HepG2 (cell line): ENCODE measurements at regions not wholly inside any gene's neighbourhood (a gene's known extent, or its start where the extent isn't known, plus 50 kb on each side); places are given as distances from the start of the nearest gene placed in this dataset.

Experiments used
- ATAC-seq: fragments of 200-7000 bp; cut with Tn5 transposase; 3 replicates; pipeline ENCODE4 v1.9.1; 2020; ENCODE audit warnings: mild to moderate bottlenecking, moderate library complexity
- BruUV-seq: library from RNA; stranded (reverse); fragments of 400-500 nt; replicated peaks from 2 replicates; lab custom pipeline; 2021; lab: Mats Ljungman, UMichigan
- CTCF ChIA-PET: fragments of 300-600 bp; formaldehyde crosslinking; extraction: SDS; loops from one replicate; lab custom pipeline; 2021; ENCODE audit warnings: low total read pairs, inconsistent platforms, low intra/inter-chr PET ratio; lab: Yijun Ruan, JAX
- POLR2A ChIA-PET: fragments of 350-600 bp; sonication (Branson Sonifier 250); formaldehyde crosslinking; loops from one replicate; lab custom pipeline; 2020; ENCODE audit warnings: antibody characterized with exemption, inconsistent platforms; lab: Yijun Ruan, JAX
- DNase-seq: peaks from one replicate; pipeline ENCODE4 v3.0.0-alpha.2; 2015; ENCODE audit warnings: low spot score
- FAIRE-seq: peaks from 3 replicates; lab custom pipeline; 2011; peaks lifted over from hg19 to GRCh38; lab: Jason Lieb, UNC
- H2AFZ ChIP-seq: one replicate; pipeline ENCODE4 v1.6.1; 2011; ENCODE audit warnings: low read length, inconsistent platforms
- H3K27ac ChIP-seq: fragments of 300-600 bp; 3 replicates; pipeline ENCODE4 v1.8.0; 2011; ENCODE audit warnings: mixed run types, mild to moderate bottlenecking, mixed read lengths, low read length, inconsistent platforms; ENCODE audit not compliant: insufficient read depth; ENCODE audit errors: extremely low read length
- H3K27me3 ChIP-seq, 2 experiments: fragments of 200-600 bp in 1 of 2; 2 replicates in 1 of 2; 3 replicates in 1 of 2; pipeline versions ENCODE4 v1.6.0 to v1.8.0; 2011; ENCODE audit warnings: low read length in 2 of 2, mild to moderate bottlenecking in 2 of 2, moderate library complexity in 2 of 2, inconsistent platforms in 1 of 2; ENCODE audit not compliant: insufficient read depth in 2 of 2, control insufficient read depth in 1 of 2
- H3K36me3 ChIP-seq, 2 experiments: fragments of 200-600 bp in 1 of 2; replicated peaks in 1 of 2; 2 replicates in 1 of 2; 3 replicates in 1 of 2; pipeline versions ENCODE4 v1.5.1 to v1.8.0; 2011; ENCODE audit warnings: low read length in 2 of 2, inconsistent platforms in 1 of 2; ENCODE audit not compliant: insufficient read depth in 2 of 2, control insufficient read depth in 1 of 2
- H3K4me1 ChIP-seq: 2 replicates; pipeline ENCODE4 v1.5.1; 2012; ENCODE audit warnings: low read length, inconsistent platforms; ENCODE audit not compliant: insufficient read depth
- H3K4me2 ChIP-seq: 2 replicates; pipeline ENCODE4 v1.6.0; 2011; ENCODE audit warnings: low read depth, low read length, inconsistent platforms
- H3K4me3 ChIP-seq, 3 experiments: fragments of 200-600 bp in 1 of 3; sonication (generic), shearing (Covaris generic) in 1 of 3; replicated peaks in 1 of 3; 2 replicates each; pipeline ENCODE4 v1.5.1; 2011 to 2016; ENCODE audit warnings: low read length in 3 of 3, inconsistent platforms in 2 of 3, low read depth in 2 of 3, mild to moderate bottlenecking in 2 of 3, control low read depth in 1 of 3, mixed read lengths in 1 of 3; ENCODE audit not compliant: insufficient read depth in 1 of 3
- H3K79me2 ChIP-seq: one replicate; pipeline ENCODE4 v1.6.1; 2011; ENCODE audit warnings: low read length, inconsistent platforms; ENCODE audit not compliant: insufficient read depth
- H3K9ac ChIP-seq: 2 replicates; pipeline ENCODE4 v1.6.0; 2011; ENCODE audit warnings: mild to moderate bottlenecking, low read depth, low read length, inconsistent platforms; ENCODE audit not compliant: insufficient read depth
- H3K9me3 ChIP-seq: 2 replicates; pipeline ENCODE4 v1.5.1; 2012; ENCODE audit warnings: mild to moderate bottlenecking, low read length
- H4K20me1 ChIP-seq: 2 replicates; pipeline ENCODE4 v1.6.0; 2011; ENCODE audit warnings: inconsistent platforms, mild to moderate bottlenecking, low read length, moderate library complexity; ENCODE audit not compliant: insufficient read depth
- AKAP8 ChIP-seq: sonication (generic); formaldehyde crosslinking; IDR thresholded peaks from 2 replicates; pipeline ENCODE4 v1.5.1; 2020; ENCODE audit warnings: mild to moderate bottlenecking, missing genetic modification reagents
- BCLAF1 ChIP-seq: fragments of 450-650 bp; IDR thresholded peaks from 2 replicates; pipeline ENCODE4 v1.6.1; 2017; ENCODE audit warnings: mild to moderate bottlenecking
- JARID2 ChIP-seq: sonication (generic); formaldehyde crosslinking; IDR thresholded peaks from 2 replicates; pipeline ENCODE4 v1.8.1; 2023; ENCODE audit warnings: missing genetic modification reagents, inconsistent platforms; ENCODE audit not compliant: insufficient replicate concordance
- MED8 ChIP-seq: sonication (generic); formaldehyde crosslinking; IDR thresholded peaks from 2 replicates; pipeline ENCODE4 v1.8.1; 2023; ENCODE audit warnings: mild to moderate bottlenecking, missing genetic modification reagents; ENCODE audit not compliant: insufficient replicate concordance
- NFYB ChIP-seq: sonication (generic); formaldehyde crosslinking; IDR thresholded peaks from 2 replicates; pipeline ENCODE4 v1.4.0; 2020; ENCODE audit warnings: missing genetic modification reagents
- PHB2 ChIP-seq: fragments of 450-650 bp; IDR thresholded peaks from 2 replicates; pipeline ENCODE4 v1.6.1; 2018; ENCODE audit not compliant: partially characterized antibody
- PRMT3 ChIP-seq: sonication (generic); formaldehyde crosslinking; IDR thresholded peaks from 2 replicates; pipeline ENCODE4 v1.8.1; 2022; ENCODE audit warnings: low read depth, mild to moderate bottlenecking, moderate library complexity, missing genetic modification reagents, borderline replicate concordance
- SNAPC5 ChIP-seq: sonication (generic); formaldehyde crosslinking; IDR thresholded peaks from 2 replicates; pipeline ENCODE4 v1.8.1; 2023; ENCODE audit warnings: mild to moderate bottlenecking, missing genetic modification reagents, borderline replicate concordance
- ZMAT5 ChIP-seq: sonication (generic); formaldehyde crosslinking; IDR thresholded peaks from 2 replicates; pipeline ENCODE4 v1.5.0; 2020; ENCODE audit warnings: mild to moderate bottlenecking, low read depth, missing genetic modification reagents, borderline replicate concordance
- ZSCAN22 ChIP-seq: sonication (generic); formaldehyde crosslinking; IDR thresholded peaks from 2 replicates; pipeline ENCODE4 v1.4.0; 2020; ENCODE audit warnings: mild to moderate bottlenecking, missing genetic modification reagents
- WGBS: methylation state at CpG from one replicate; pipeline ENCODE4 v1.1.6; 2017; ENCODE audit warnings: low lambda C conversion rate; 5-methylcytosine and 5-hydroxymethylcytosine counted together
- in situ Hi-C: cut with HindIII; loops from 2 replicates; pipeline ENCODE4 v1.10.0; 2017; ENCODE audit warnings: low pct_unique_long_range_greater_than_20kb; ENCODE audit not compliant: extremely low pct_ligation_motif_present
- intact Hi-C: fragments of 100-400 bp; cut with micrococcal nuclease; formaldehyde crosslinking; loops from one replicate; pipeline ENCODE4 v1.10.0; 2022; ENCODE audit not compliant: unreplicated experiment
- TF ChIP-seq, protein P1 (sequence below): sonication (generic); formaldehyde crosslinking; IDR thresholded peaks from 2 replicates; pipeline ENCODE4 v1.8.0; 2023; ENCODE audit warnings: mild to moderate bottlenecking, missing genetic modification reagents
- TF ChIP-seq, protein P2 (sequence below): IDR thresholded peaks from 2 replicates; pipeline ENCODE4 v1.6.1; 2012; ENCODE audit warnings: inconsistent platforms

GRCh38 chrX:109218761-109219160 is 263.1 kb downstream of the GUCY2F start:
- CTCF ChIA-PET = no interaction called here
- POLR2A ChIA-PET = no interaction called here
- BruUV-seq = no TSS peak
- H3K4me3 ChIP-seq = no peak overlapping the region
- FAIRE-seq (no peak), ATAC-seq (no peak), DNase-seq (no peak)
- H3K36me3 ChIP-seq = no peaks in the 10 kb centered on the region
- TF ChIP-seq NFYB (CRISPR knock-in tag) = no peak
- TF ChIP-seq JARID2 = no peak
- TF ChIP-seq BCLAF1 = no peak
- TF ChIP-seq, protein P1, sequence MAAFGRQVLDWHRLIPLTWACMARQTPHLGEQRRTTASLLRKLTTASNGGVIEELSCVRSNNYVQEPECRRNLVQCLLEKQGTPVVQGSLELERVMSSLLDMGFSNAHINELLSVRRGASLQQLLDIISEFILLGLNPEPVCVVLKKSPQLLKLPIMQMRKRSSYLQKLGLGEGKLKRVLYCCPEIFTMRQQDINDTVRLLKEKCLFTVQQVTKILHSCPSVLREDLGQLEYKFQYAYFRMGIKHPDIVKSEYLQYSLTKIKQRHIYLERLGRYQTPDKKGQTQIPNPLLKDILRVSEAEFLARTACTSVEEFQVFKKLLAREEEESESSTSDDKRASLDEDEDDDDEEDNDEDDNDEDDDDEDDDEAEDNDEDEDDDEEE (CRISPR knock-in tag) = no peak
- TF ChIP-seq PHB2 = no peak
- TF ChIP-seq MED8 (CRISPR knock-in tag) = no peak
- TF ChIP-seq AKAP8 (CRISPR knock-in tag) = no peak
- TF ChIP-seq SNAPC5 (CRISPR knock-in tag) = no peak
- no peak for TF ChIP-seq ZMAT5 (CRISPR knock-in tag)
- TF ChIP-seq, protein P2, sequence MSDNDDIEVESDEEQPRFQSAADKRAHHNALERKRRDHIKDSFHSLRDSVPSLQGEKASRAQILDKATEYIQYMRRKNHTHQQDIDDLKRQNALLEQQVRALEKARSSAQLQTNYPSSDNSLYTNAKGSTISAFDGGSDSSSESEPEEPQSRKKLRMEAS = no peak
- no peak for TF ChIP-seq ZSCAN22 (CRISPR knock-in tag)
- no peak for TF ChIP-seq PRMT3 (CRISPR knock-in tag)
- intact Hi-C loops (no loop called here), in situ Hi-C loops (no loop called here)
- 0% methylated on average over 1 of the region's 1 CpG for WGBS
- no peaks in the 10 kb centered on the region for H3K4me1 ChIP-seq
- no peak overlapping the region for H3K9ac ChIP-seq
- H3K27me3 ChIP-seq = no peaks in the 10 kb centered on the region
- no peaks in the 10 kb centered on the region for H3K9me3 ChIP-seq
- H3K79me2 ChIP-seq = no peaks in the 10 kb centered on the region
- no peaks in the 10 kb centered on the region for H4K20me1 ChIP-seq
- no peak overlapping the region for H2AFZ ChIP-seq
- no peak overlapping the region for H3K4me2 ChIP-seq
- H3K27ac ChIP-seq = no peak overlapping the region
